CD4-positive, alpha-beta memory T cell (primary cell): ENCODE measurements at regions not wholly inside any gene's neighbourhood (a gene's known extent, or its start where the extent isn't known, plus 50 kb on each side); places are given as distances from the start of the nearest gene placed in this dataset.

ENCODE experiments used
- CTCF ChIA-PET: fragments of 350-600 bp; sonication (Branson Sonifier 250); formaldehyde crosslinking; loops from one replicate; lab custom pipeline; 2021; ENCODE audit warnings: inconsistent platforms; ENCODE audit not compliant: partially characterized antibody; lab: Charles Lee
- POLR2A ChIA-PET: fragments of 350-600 bp; sonication (Branson Sonifier 250); formaldehyde crosslinking; loops from one replicate; lab custom pipeline; 2021; ENCODE audit not compliant: partially characterized antibody; lab: Charles Lee
- DNase-seq, 5 donors: peaks; one replicate each; pipeline versions ENCODE4 v3.0.0 to v3.0.0-alpha.2; 2020 to 2022; ENCODE audit warnings: mixed read lengths in 1 of 5
- H3K27ac ChIP-seq: one replicate; pipeline ENCODE4 v1.7.0; 2013; ENCODE audit warnings: low read depth, low read length
- H3K27me3 ChIP-seq: 2 replicates; pipeline ENCODE4 v1.7.0; 2013; ENCODE audit warnings: mild to moderate bottlenecking, low read length, moderate library complexity; ENCODE audit not compliant: insufficient read depth
- H3K36me3 ChIP-seq: 2 replicates; pipeline ENCODE4 v1.7.0; 2013; ENCODE audit warnings: mild to moderate bottlenecking, low read length, moderate library complexity; ENCODE audit not compliant: insufficient read depth
- H3K4me1 ChIP-seq: 2 replicates; pipeline ENCODE4 v1.7.0; 2013; ENCODE audit warnings: mild to moderate bottlenecking, low read length, moderate library complexity; ENCODE audit not compliant: insufficient read depth
- H3K4me3 ChIP-seq, 2 donors: one replicate each; pipeline ENCODE4 v1.7.0; 2013; ENCODE audit warnings: low read length in 2 of 2, mild to moderate bottlenecking in 1 of 2
- H3K9me3 ChIP-seq, 2 donors: one replicate each; pipeline ENCODE4 v1.7.0; 2013; ENCODE audit warnings: low read length in 2 of 2, control low read depth in 1 of 2; ENCODE audit not compliant: control insufficient read depth in 1 of 2
- H3K27ac Mint-ChIP-seq, 7 donors: one replicate each; pipeline ENCODE4 v1.8.0; 2020 to 2021; ENCODE audit warnings: mixed read lengths in 7 of 7, mild to moderate bottlenecking in 6 of 7, inconsistent platforms in 3 of 7, moderate library complexity in 3 of 7
- H3K27me3 Mint-ChIP-seq, 2 donors: one replicate each; pipeline ENCODE4 v1.8.0; 2020 to 2021; ENCODE audit warnings: mixed read lengths in 2 of 2
- H3K36me3 Mint-ChIP-seq, 2 donors: one replicate each; pipeline ENCODE4 v1.8.0; 2020 to 2021; ENCODE audit warnings: mixed read lengths in 2 of 2, inconsistent platforms in 1 of 2, mild to moderate bottlenecking in 1 of 2
- H3K4me1 Mint-ChIP-seq, 4 donors: one replicate each; pipeline ENCODE4 v1.8.0; 2020 to 2021; ENCODE audit warnings: mixed read lengths in 4 of 4, mild to moderate bottlenecking in 1 of 4
- H3K4me3 Mint-ChIP-seq, 8 donors: one replicate each; pipeline ENCODE4 v1.8.0; 2020 to 2021; ENCODE audit warnings: mixed read lengths in 8 of 8, mild to moderate bottlenecking in 7 of 8, moderate library complexity in 6 of 8, inconsistent platforms in 3 of 8
- H3K9me3 Mint-ChIP-seq, 8 donors: one replicate each; pipeline ENCODE4 v1.8.0; 2020 to 2021; ENCODE audit warnings: mixed read lengths in 8 of 8, mild to moderate bottlenecking in 5 of 8, inconsistent platforms in 3 of 8, moderate library complexity in 1 of 8
- intact Hi-C: fragments of 100-400 bp; cut with micrococcal nuclease; formaldehyde crosslinking; loops from one replicate; pipeline ENCODE4 v1.15.1; 2023

GRCh38 chr3:59319442-59319841, 269.6 kb upstream of the CFAP20DC start:
- H3K27ac Mint-ChIP-seq: no peak overlapping the region
- Histone ChIP-seq H3K27me3 (no peaks in the 10 kb centered on the region), H3K9me3 (no peaks in the 10 kb centered on the region), H3K27ac (no peak overlapping the region), H3K4me1 (no peaks in the 10 kb centered on the region), H3K36me3 (no peaks in the 10 kb centered on the region), H3K4me3 (no peak overlapping the region)
- H3K4me1 Mint-ChIP-seq: peaks cover 0 to 9% (median 5%) of the 10 kb centered on the region in 4 donors
- H3K27me3 Mint-ChIP-seq: no peaks in the 10 kb centered on the region
- intact Hi-C loops: loop anchor here (10.0 kb wide), 1 partner anchor 105 kb away; no protein-coding TSS in a partner anchor
- CTCF ChIA-PET: no interaction called here
- H3K4me3 Mint-ChIP-seq: no peak overlapping the region
- DNase-seq: no peak
- POLR2A ChIA-PET: no interaction called here
- no peaks in the 10 kb centered on the region for H3K36me3 Mint-ChIP-seq
- no peaks in the 10 kb centered on the region for H3K9me3 Mint-ChIP-seq

GRCh38 chr3:59318881-59319280, 269.1 kb upstream of the CFAP20DC start:
- POLR2A ChIA-PET: no interaction called here
- no peaks in the 10 kb centered on the region for H3K36me3 ChIP-seq
- CTCF ChIA-PET: no interaction called here
- no peak overlapping the region for H3K27ac ChIP-seq
- H3K27me3 Mint-ChIP-seq: no peaks in the 10 kb centered on the region
- no peak for DNase-seq
- H3K36me3 Mint-ChIP-seq: no peaks in the 10 kb centered on the region
- H3K4me3 ChIP-seq: no peak overlapping the region
- no peaks in the 10 kb centered on the region for H3K9me3 Mint-ChIP-seq
- H3K27me3 ChIP-seq: no peaks in the 10 kb centered on the region
- no peaks in the 10 kb centered on the region for H3K4me1 ChIP-seq
- H3K27ac Mint-ChIP-seq: no peak overlapping the region
- H3K4me1 Mint-ChIP-seq: peaks cover 0 to 14% (median 5%) of the 10 kb centered on the region in 4 donors
- intact Hi-C loops: loop anchor here (10.0 kb wide), 1 partner anchor 106 kb away; no protein-coding TSS in a partner anchor
- no peak overlapping the region for H3K4me3 Mint-ChIP-seq
- no peaks in the 10 kb centered on the region for H3K9me3 ChIP-seq

- H3K9me3 Mint-ChIP-seq: no peaks in the 10 kb centered on the region
- intact Hi-C loops: loop anchor here (10.0 kb wide), 1 partner anchor 107 kb away; no protein-coding TSS in a partner anchor
- H3K36me3 Mint-ChIP-seq: no peaks in the 10 kb centered on the region
- H3K4me1 ChIP-seq: no peaks in the 10 kb centered on the region
- POLR2A ChIA-PET: no interaction called here
- H3K36me3 ChIP-seq: no peaks in the 10 kb centered on the region
- H3K9me3 ChIP-seq: no peaks in the 10 kb centered on the region
- H3K27me3 Mint-ChIP-seq: no peaks in the 10 kb centered on the region
- no peak for DNase-seq
- H3K27ac Mint-ChIP-seq: peak overlapping the region in 2 of 7 donors; percentile 32 to 65
- peaks cover 0 to 14% (median 5%) of the 10 kb centered on the region in 4 donors for H3K4me1 Mint-ChIP-seq
- no peak overlapping the region for H3K4me3 ChIP-seq
- no peak overlapping the region for H3K27ac ChIP-seq
- CTCF ChIA-PET: interaction anchor here (1.2 to 1.3 kb wide), 2 partner anchors 10 to 540 kb away, joined by 4 read pairs; no protein-coding TSS in a partner anchor
- no peaks in the 10 kb centered on the region for H3K27me3 ChIP-seq
- no peak overlapping the region for H3K4me3 Mint-ChIP-seq
Measured at GRCh38 chr3:59317386-59317785, 267.6 kb upstream of the CFAP20DC start.

- intact Hi-C loops: loop anchor here (10.0 kb wide), 1 partner anchor 108 kb away; no protein-coding TSS in a partner anchor
- H3K9me3 Mint-ChIP-seq: no peaks in the 10 kb centered on the region
- no peaks in the 10 kb centered on the region for H3K27me3 Mint-ChIP-seq
- peaks cover 0 to 14% (median 5%) of the 10 kb centered on the region in 4 donors for H3K4me1 Mint-ChIP-seq
- CTCF ChIA-PET: interaction anchor here (1.2 to 1.3 kb wide), 2 partner anchors 10 to 541 kb away, joined by 4 read pairs; no protein-coding TSS in a partner anchor
- H3K27ac Mint-ChIP-seq: peak overlapping the region in 2 of 7 donors; percentile 32 to 65
- Histone ChIP-seq H3K9me3 (no peaks in the 10 kb centered on the region), H3K4me1 (no peaks in the 10 kb centered on the region), H3K27me3 (no peaks in the 10 kb centered on the region), H3K36me3 (no peaks in the 10 kb centered on the region), H3K4me3 (no peak overlapping the region), H3K27ac (no peak overlapping the region)
- POLR2A ChIA-PET: no interaction called here
- H3K4me3 Mint-ChIP-seq: no peak overlapping the region
- DNase-seq: no peak
- no peaks in the 10 kb centered on the region for H3K36me3 Mint-ChIP-seq
Measured at GRCh38 chr3:59316688-59317275, 267.0 kb upstream of the CFAP20DC start.

- Histone ChIP-seq H3K36me3 (no peaks in the 10 kb centered on the region), H3K4me1 (no peaks in the 10 kb centered on the region), H3K4me3 (no peak overlapping the region), H3K27me3 (no peaks in the 10 kb centered on the region), H3K27ac (no peak overlapping the region), H3K9me3 (no peaks in the 10 kb centered on the region)
- DNase-seq: peak in 4 of 5 donors; percentile 12 to 22 (median 16)
- no peak overlapping the region for H3K4me3 Mint-ChIP-seq
- H3K4me1 Mint-ChIP-seq: peaks cover 0 to 14% (median 5%) of the 10 kb centered on the region in 4 donors
- ChIA-PET CTCF (interaction anchor here (0.6 to 1.6 kb wide), 13 partner anchors 10 to 548 kb away, joined by 3 to 10 read pairs (median 3); no protein-coding TSS in a partner anchor), POLR2A (no interaction called here)
- peaks cover 0 to 2% of the 10 kb centered on the region in 2 donors for H3K27me3 Mint-ChIP-seq
- no peaks in the 10 kb centered on the region for H3K9me3 Mint-ChIP-seq
- intact Hi-C loops: loop anchor here (5.0 to 10.0 kb wide), 2 partner anchors 111 to 264 kb away; no protein-coding TSS in a partner anchor
- H3K27ac Mint-ChIP-seq: no peak overlapping the region
- H3K36me3 Mint-ChIP-seq: no peaks in the 10 kb centered on the region
Measured at GRCh38 chr3:59313365-59313764, 263.5 kb upstream of the CFAP20DC start.

- H3K4me3 Mint-ChIP-seq: no peak overlapping the region
- CTCF ChIA-PET: no interaction called here
Measured at GRCh38 chr3:59311231-59311630, 261.4 kb upstream of the CFAP20DC start.

GRCh38 chr3:59310736-59311135, 260.9 kb upstream of the CFAP20DC start:
- intact Hi-C loops: loop anchor here (5.0 to 10.0 kb wide), 2 partner anchors 114 to 267 kb away; no protein-coding TSS in a partner anchor
- Mint-ChIP-seq H3K9me3 (no peaks in the 10 kb centered on the region), H3K27ac (no peak overlapping the region), H3K4me1 (peaks cover 0 to 9% (median 4%) of the 10 kb centered on the region in 4 donors), H3K27me3 (peaks cover 2% of the 10 kb centered on the region in 2 donors), H3K36me3 (no peaks in the 10 kb centered on the region), H3K4me3 (no peak overlapping the region)
- Histone ChIP-seq H3K9me3 (no peaks in the 10 kb centered on the region), H3K27ac (no peak overlapping the region), H3K36me3 (no peaks in the 10 kb centered on the region), H3K27me3 (no peaks in the 10 kb centered on the region), H3K4me3 (no peak overlapping the region), H3K4me1 (no peaks in the 10 kb centered on the region)
- ChIA-PET CTCF (no interaction called here), POLR2A (no interaction called here)
- DNase-seq: no peak

More at GRCh38 chr3:59311231-59311630, 261.4 kb upstream of the CFAP20DC start:
- Histone ChIP-seq H3K4me3 (no peak overlapping the region), H3K4me1 (no peaks in the 10 kb centered on the region), H3K9me3 (no peaks in the 10 kb centered on the region), H3K27me3 (no peaks in the 10 kb centered on the region), H3K27ac (no peak overlapping the region), H3K36me3 (no peaks in the 10 kb centered on the region)
- intact Hi-C loops: loop anchor here (5.0 to 10.0 kb wide), 2 partner anchors 114 to 266 kb away; no protein-coding TSS in a partner anchor
- H3K4me1 Mint-ChIP-seq: peaks cover 0 to 14% (median 5%) of the 10 kb centered on the region in 4 donors
- H3K27me3 Mint-ChIP-seq: peaks cover 0 to 2% of the 10 kb centered on the region in 2 donors
- no peak overlapping the region for H3K27ac Mint-ChIP-seq
- no peak for DNase-seq
- POLR2A ChIA-PET: no interaction called here
- no peaks in the 10 kb centered on the region for H3K9me3 Mint-ChIP-seq
- no peaks in the 10 kb centered on the region for H3K36me3 Mint-ChIP-seq
